Mucosa of gallbladder (tissue), 1 donor: ENCODE measurements at regions not wholly inside any gene's neighbourhood (a gene's known extent, or its start where the extent isn't known, plus 50 kb on each side); places are given as distances from the start of the nearest gene placed in this dataset.

Experiments
- DNase-seq: peaks from one replicate; pipeline ENCODE4 v3.0.0-alpha.2; 2020; ENCODE audit warnings: low spot score
- donor health status: DM: no; HTN: no; CAD: no.

GRCh38 chr10:128493811-128494210, 367.6 kb upstream of the MKI67 start:
- DNase-seq, result no peak

GRCh38 chr10:128494665-128495064, 368.4 kb upstream of the MKI67 start:
- no peak for DNase-seq

- no peak for DNase-seq
These were observed 371.6 kb upstream of the MKI67 start for GRCh38 chr10:128497660-128498377.

GRCh38 chr10:128498378-128498730, 372.1 kb upstream of the MKI67 start:
- no peak for DNase-seq

GRCh38 chr10:128498746-128499145, 372.5 kb upstream of the MKI67 start:
- DNase-seq, result no peak

- DNase-seq, result no peak
These were observed 373.3 kb upstream of the MKI67 start for GRCh38 chr10:128499486-128499885.

GRCh38 chr10:128499956-128500355, 373.7 kb upstream of the MKI67 start:
- DNase-seq, result no peak

- DNase-seq, result no peak
These were observed 374.4 kb upstream of the MKI67 start for GRCh38 chr10:128500642-128501041.

- no peak for DNase-seq
These were observed 379.1 kb upstream of the MKI67 start for GRCh38 chr10:128505346-128505745.

GRCh38 chr10:128506423-128506822, 380.2 kb upstream of the MKI67 start:
- DNase-seq, result no peak

GRCh38 chr10:128507066-128507465, 380.8 kb upstream of the MKI67 start:
- no peak for DNase-seq

- no peak for DNase-seq
These were observed 385.1 kb upstream of the MKI67 start for GRCh38 chr10:128511284-128511683.

- DNase-seq, result no peak
These were observed 386.5 kb upstream of the MKI67 start for GRCh38 chr10:128512767-128513166.

GRCh38 chr10:128514536-128514935, 388.3 kb upstream of the MKI67 start:
- DNase-seq, result no peak

GRCh38 chr10:128516180-128516579, 390.0 kb upstream of the MKI67 start:
- DNase-seq, result no peak

GRCh38 chr10:128517167-128517566, 390.9 kb upstream of the MKI67 start:
- DNase-seq, result no peak

- no peak for DNase-seq
These were observed 391.8 kb upstream of the MKI67 start for GRCh38 chr10:128518000-128518399.

GRCh38 chr10:128519581-128519980, 393.4 kb upstream of the MKI67 start:
- no peak for DNase-seq

- DNase-seq, result no peak
These were observed 394.1 kb upstream of the MKI67 start for GRCh38 chr10:128520211-128520815.

- DNase-seq, result no peak
These were observed 396.5 kb upstream of the MKI67 start for GRCh38 chr10:128522551-128523308.

- DNase-seq, result no peak
These were observed 399.2 kb upstream of the MKI67 start for GRCh38 chr10:128525444-128525843.

- DNase-seq, result no peak
These were observed 399.7 kb upstream of the MKI67 start for GRCh38 chr10:128525936-128526335.

- no peak for DNase-seq
These were observed 400.7 kb upstream of the MKI67 start for GRCh38 chr10:128526791-128527375.
